Femur (tissue), 1 donor: ENCODE measurements at regions not wholly inside any gene's neighbourhood (a gene's known extent, or its start where the extent isn't known, plus 50 kb on each side); places are given as distances from the start of the nearest gene placed in this dataset.
A peak's percentile ranks its signal among the peaks of the same experiment; 100 is the strongest.
"Not testable (repeated sequence)": the region's sequence is repeated elsewhere in the genome, so short reads cannot be mapped to it uniquely, and the experiment has no call there.

ENCODE experiments used
- DNase-seq: peaks from one replicate; pipeline ENCODE4 v3.0.0-alpha.2; 2017

GRCh38 chrX:143455046-143455445 lies 62.2 kb downstream of the SPANXN3 start:
- peak; percentile 48 for DNase-seq

GRCh38 chrX:143437439-143437838 lies 79.8 kb downstream of the SPANXN3 start:
- DNase-seq, result no peak

GRCh38 chrX:143435916-143436315 lies 81.4 kb downstream of the SPANXN3 start:
- no peak for DNase-seq

GRCh38 chrX:143429811-143430210 lies 87.5 kb downstream of the SPANXN3 start:
- no peak for DNase-seq

- DNase-seq, result no peak
These were observed 88.1 kb downstream of the SPANXN3 start for GRCh38 chrX:143429131-143429530.

GRCh38 chrX:143401160-143401559 lies 116.1 kb downstream of the SPANXN3 start:
- DNase-seq, result no peak

- DNase-seq, result no peak
These were observed 138.4 kb downstream of the SPANXN3 start for GRCh38 chrX:143378851-143379250.

- no peak for DNase-seq
These were observed 153.9 kb downstream of the SPANXN3 start for GRCh38 chrX:143363419-143363818.

GRCh38 chrX:143340190-143340589 lies 177.1 kb downstream of the SPANXN3 start:
- DNase-seq, result no peak

- DNase-seq, result no peak
These were observed 181.0 kb downstream of the SPANXN3 start for GRCh38 chrX:143336261-143336660.

GRCh38 chrX:143319526-143319925 lies 197.7 kb downstream of the SPANXN3 start:
- no peak for DNase-seq

GRCh38 chrX:143318857-143319256 lies 198.4 kb downstream of the SPANXN3 start:
- DNase-seq, result not testable (repeated sequence)

- no peak for DNase-seq
These were observed 210.0 kb downstream of the SPANXN3 start for GRCh38 chrX:143306991-143307937.

GRCh38 chrX:143304518-143304917 lies 212.8 kb downstream of the SPANXN3 start:
- no peak for DNase-seq

- DNase-seq, result no peak
These were observed 213.2 kb downstream of the SPANXN3 start for GRCh38 chrX:143304025-143304424.

- DNase-seq, result no peak
These were observed 218.5 kb downstream of the SPANXN3 start for GRCh38 chrX:143298663-143299241.

- no peak for DNase-seq
These were observed 220.8 kb downstream of the SPANXN3 start for GRCh38 chrX:143296521-143296920.

GRCh38 chrX:143287236-143287635 lies 230.0 kb downstream of the SPANXN3 start:
- DNase-seq, result no peak

GRCh38 chrX:143270317-143270716 lies 244.6 kb downstream of the SPANXN4 start:
- no peak for DNase-seq

- not testable (repeated sequence) for DNase-seq
These were observed 218.9 kb downstream of the SPANXN4 start for GRCh38 chrX:143244593-143244992.

GRCh38 chrX:143240658-143241057 lies 214.9 kb downstream of the SPANXN4 start:
- DNase-seq, result no peak

GRCh38 chrX:143231492-143231891 lies 205.8 kb downstream of the SPANXN4 start:
- DNase-seq, result no peak

- not testable (repeated sequence) for DNase-seq
These were observed 202.9 kb downstream of the SPANXN4 start for GRCh38 chrX:143228600-143228999.

- DNase-seq, result no peak
These were observed 181.2 kb downstream of the SPANXN4 start for GRCh38 chrX:143206966-143207365.
